Vagina (tissue), 2 donors: ENCODE measurements at regions not wholly inside any gene's neighbourhood (a gene's known extent, or its start where the extent isn't known, plus 50 kb on each side); places are given as distances from the start of the nearest gene placed in this dataset.

ENCODE experiments used
- CTCF ChIP-seq, 3 experiments: fragments of 450-650 bp in 2 of 3; fragments of 200-600 bp in 1 of 3; sonication (generic) in 1 of 3; IDR thresholded peaks; one replicate each; pipeline ENCODE4 v1.5.1; 2017 to 2019; ENCODE audit warnings: antibody characterized with exemption in 3 of 3, mild to moderate bottlenecking in 2 of 3, moderate library complexity in 2 of 3
- POLR2A ChIP-seq, 2 donors: fragments of 450-650 bp; IDR thresholded peaks; one replicate each; pipeline ENCODE4 v1.6.1; 2017; ENCODE audit warnings: antibody characterized with exemption in 2 of 2, mild to moderate bottlenecking in 2 of 2, moderate library complexity in 2 of 2

GRCh38 chr2:7974936-7975335, 706.9 kb upstream of the ID2 start:
- TF ChIP-seq CTCF (IDR thresholded peaks at IDR 0.05) (no peak), POLR2A (IDR thresholded peaks at IDR 0.05) (no peak)
